GM13977 (cell line): ENCODE measurements at regions not wholly inside any gene's neighbourhood (a gene's known extent, or its start where the extent isn't known, plus 50 kb on each side); places are given as distances from the start of the nearest gene placed in this dataset.
A peak's percentile ranks its signal among the peaks of the same experiment; 100 is the strongest.

Experiments
- DNase-seq: peaks from one replicate; pipeline ENCODE4 v3.0.0; 2012; ENCODE audit warnings: low spot score
- CTCF ChIP-seq: IDR thresholded peaks from 2 replicates; pipeline ENCODE4 v1.5.1; 2012; ENCODE audit warnings: mild to moderate bottlenecking, control low read depth; ENCODE audit not compliant: insufficient read depth; ENCODE audit errors: extremely low read depth, missing control alignments
- in situ Hi-C: fragments of 300-500 bp; cut with MboI; formaldehyde crosslinking; loops from one replicate; pipeline ENCODE4 v1.12.0; 2022; ENCODE audit warnings: low sequenced_read_pairs, low pct_unique_long_range_greater_than_20kb, mixed read lengths, inconsistent platforms; ENCODE audit not compliant: unreplicated experiment

- in situ Hi-C loops: no loop called here
- DNase-seq: no peak
- no peak for TF ChIP-seq CTCF
These were observed 230.7 kb upstream of the CHORDC1 start for GRCh38 chr11:90453525-90453924.

GRCh38 chr11:90449606-90450005 is 226.8 kb upstream of the CHORDC1 start:
- DNase-seq: no peak
- no peak for TF ChIP-seq CTCF
- in situ Hi-C loops: no loop called here

- no peak for TF ChIP-seq CTCF
- in situ Hi-C loops: no loop called here
- no peak for DNase-seq
These were observed 225.4 kb upstream of the CHORDC1 start for GRCh38 chr11:90448256-90448655.

GRCh38 chr11:90447618-90448017 is 224.8 kb upstream of the CHORDC1 start:
- no peak for DNase-seq

GRCh38 chr11:90446207-90446606 is 223.4 kb upstream of the CHORDC1 start:
- no peak for TF ChIP-seq CTCF
- no peak for DNase-seq
- in situ Hi-C loops: no loop called here

More at GRCh38 chr11:90447618-90448017, 224.8 kb upstream of the CHORDC1 start:
- in situ Hi-C loops: no loop called here
- TF ChIP-seq CTCF: no peak

- no peak for DNase-seq
- in situ Hi-C loops: no loop called here
- TF ChIP-seq CTCF: no peak
These were observed 215.2 kb upstream of the CHORDC1 start for GRCh38 chr11:90438069-90438468.

GRCh38 chr11:90434858-90435257 is 212.0 kb upstream of the CHORDC1 start:
- in situ Hi-C loops: no loop called here
- TF ChIP-seq CTCF: peak; percentile 11
- DNase-seq: no peak
